ENCODE measurements at regions not wholly inside any gene's neighbourhood (a gene's known extent, or its start where the extent isn't known, plus 50 kb on each side); places are given as distances from the start of the nearest gene placed in this dataset.

- in situ Hi-C loops (cut with HindIII; ENCODE audit: low pct_ligation_motif_present, low sequenced_read_pairs): no loop called here
Measured at GRCh38 chr2:42934580-42935186, 142.3 kb upstream of the HAAO start.

GRCh38 chr2:42933824-42934254 is 141.5 kb upstream of the HAAO start:
- no peak for DNase-seq
- in situ Hi-C loops (cut with HindIII; ENCODE audit: low pct_ligation_motif_present, low sequenced_read_pairs): no loop called here
- no peak for TF ChIP-seq CTCF (IDR thresholded peaks at IDR 0.05; ENCODE audit: low read depth, low read length, missing control alignments)
- Histone ChIP-seq H3K27ac (no peak overlapping the region), H3K27me3 (replicated peaks) (no peaks in the 10 kb centered on the region), H3K36me3 (replicated peaks) (no peaks in the 10 kb centered on the region), H3K4me3 (ENCODE audit: low read depth, low read length) (no peak overlapping the region)

More at GRCh38 chr2:42934580-42935186, 142.3 kb upstream of the HAAO start:
- H3K27me3 ChIP-seq (replicated peaks): no peaks in the 10 kb centered on the region
- H3K4me3 ChIP-seq (ENCODE audit: low read depth, low read length): no peak overlapping the region
- no peak overlapping the region for H3K27ac ChIP-seq
- H3K36me3 ChIP-seq (replicated peaks): no peaks in the 10 kb centered on the region
- no peak for TF ChIP-seq CTCF (IDR thresholded peaks at IDR 0.05; ENCODE audit: low read depth, low read length, missing control alignments)
- no peak for DNase-seq

GRCh38 chr2:42932271-42933151 is 140.1 kb upstream of the HAAO start:
- no peak for TF ChIP-seq CTCF (IDR thresholded peaks at IDR 0.05; ENCODE audit: low read depth, low read length, missing control alignments)
- Histone ChIP-seq H3K27ac (no peak overlapping the region), H3K4me3 (ENCODE audit: low read depth, low read length) (no peak overlapping the region), H3K27me3 (replicated peaks) (no peaks in the 10 kb centered on the region), H3K36me3 (replicated peaks) (no peaks in the 10 kb centered on the region)
- no peak for DNase-seq
- in situ Hi-C loops (cut with HindIII; ENCODE audit: low pct_ligation_motif_present, low sequenced_read_pairs): no loop called here

GRCh38 chr2:42931818-42932195 is 139.4 kb upstream of the HAAO start:
- no peak overlapping the region for H3K4me3 ChIP-seq (ENCODE audit: low read depth, low read length)
- DNase-seq: no peak
- H3K36me3 ChIP-seq (replicated peaks): no peaks in the 10 kb centered on the region
- in situ Hi-C loops (cut with HindIII; ENCODE audit: low pct_ligation_motif_present, low sequenced_read_pairs): no loop called here
- no peak for TF ChIP-seq CTCF (IDR thresholded peaks at IDR 0.05; ENCODE audit: low read depth, low read length, missing control alignments)
- no peak overlapping the region for H3K27ac ChIP-seq
- H3K27me3 ChIP-seq (replicated peaks): no peaks in the 10 kb centered on the region

GRCh38 chr2:42931146-42931817 is 138.9 kb upstream of the HAAO start:
- DNase-seq: no peak
- no peak overlapping the region for H3K4me3 ChIP-seq (ENCODE audit: low read depth, low read length)
- in situ Hi-C loops (cut with HindIII; ENCODE audit: low pct_ligation_motif_present, low sequenced_read_pairs): no loop called here
- no peaks in the 10 kb centered on the region for H3K27me3 ChIP-seq (replicated peaks)
- H3K27ac ChIP-seq: no peak overlapping the region
- H3K36me3 ChIP-seq (replicated peaks): no peaks in the 10 kb centered on the region
- TF ChIP-seq CTCF (IDR thresholded peaks at IDR 0.05; ENCODE audit: low read depth, low read length, missing control alignments): peak; percentile 67
